B cell (primary cell): ENCODE measurements at regions not wholly inside any gene's neighbourhood (a gene's known extent, or its start where the extent isn't known, plus 50 kb on each side); places are given as distances from the start of the nearest gene placed in this dataset.

Source experiments
- ATAC-seq: fragments of 200-7000 bp; cut with Tn5 transposase; one replicate; pipeline ENCODE4 v1.10.0; 2021; ENCODE audit warnings: low read depth, mild to moderate bottlenecking, moderate number of reproducible peaks, moderate library complexity
- CTCF ChIA-PET: fragments of 350-600 bp; sonication (Branson Sonifier 250); formaldehyde crosslinking; loops from one replicate; lab custom pipeline; 2021; ENCODE audit warnings: antibody characterized with exemption, inconsistent platforms; lab: Charles Lee
- POLR2A ChIA-PET: fragments of 350-600 bp; sonication (Branson Sonifier 250); formaldehyde crosslinking; loops from one replicate; lab custom pipeline; 2021; ENCODE audit warnings: antibody characterized with exemption; lab: Charles Lee
- DNase-seq: peaks from one replicate; pipeline ENCODE4 v3.0.0; 2013
- H2AFZ ChIP-seq: 2 replicates; pipeline ENCODE4 v1.6.1; 2012; ENCODE audit warnings: mild to moderate bottlenecking, low read depth, low read length; ENCODE audit not compliant: insufficient read depth, poor library complexity, severe bottlenecking
- H3K27ac ChIP-seq, 2 donors: 1 replicate in 1 of 2; 2 replicates in 1 of 2; pipeline ENCODE4 v1.5.1; 2012 to 2013; ENCODE audit warnings: low read length in 2 of 2, mild to moderate bottlenecking in 2 of 2, moderate library complexity in 1 of 2
- H3K27me3 ChIP-seq, 4 experiments: fragments of 200-600 bp in 1 of 4; sonication (generic) in 1 of 4; replicated peaks in 1 of 4; 1 replicate in 2 of 4; 2 replicates in 2 of 4; pipeline versions ENCODE4 v1.6.1 to v1.7.0; 2013 to 2016; ENCODE audit warnings: low read length in 3 of 4, mild to moderate bottlenecking in 2 of 4, mixed read lengths in 1 of 4, moderate library complexity in 1 of 4; ENCODE audit not compliant: insufficient read depth in 4 of 4, control insufficient read depth in 3 of 4; ENCODE audit errors: control extremely low read depth in 1 of 4
- H3K36me3 ChIP-seq, 2 experiments: replicated peaks in 1 of 2; 1 replicate in 1 of 2; 2 replicates in 1 of 2; pipeline versions ENCODE4 v1.6.1 to v1.7.1; 2013; ENCODE audit warnings: low read length in 1 of 2; ENCODE audit not compliant: insufficient read depth in 2 of 2, control insufficient read depth in 1 of 2; ENCODE audit errors: control extremely low read depth in 1 of 2, extremely low read depth in 1 of 2
- H3K4me1 ChIP-seq, 2 donors: fragments of 200-600 bp in 1 of 2; sonication (generic) in 1 of 2; 1 replicate in 1 of 2; 2 replicates in 1 of 2; pipeline versions ENCODE4 v1.5.1 to v1.6.1; 2013 to 2017; ENCODE audit warnings: low read length in 2 of 2; ENCODE audit not compliant: control insufficient read depth in 2 of 2, insufficient read depth in 2 of 2
- H3K4me2 ChIP-seq: replicated peaks from 2 replicates; pipeline ENCODE3; 2012; ENCODE audit warnings: mild to moderate bottlenecking, low read depth, low read length; ENCODE audit not compliant: poor library complexity, severe bottlenecking
- H3K4me3 ChIP-seq, 5 experiments: fragments of 200-600 bp in 1 of 5; sonication (generic) in 1 of 5; 1 replicate in 3 of 5; 2 replicates in 2 of 5; pipeline versions ENCODE4 v1.5.1 to v1.7.0; 2011 to 2016; ENCODE audit warnings: low read length in 4 of 5, mild to moderate bottlenecking in 4 of 5, low read depth in 2 of 5, control low read depth in 1 of 5, moderate library complexity in 1 of 5; ENCODE audit not compliant: insufficient read depth in 1 of 5; ENCODE audit errors: control extremely low read depth in 1 of 5, extremely low read depth in 1 of 5
- H3K79me2 ChIP-seq: fragments of 200-600 bp; sonication (generic); one replicate; pipeline ENCODE4 v1.6.0; 2016; ENCODE audit warnings: low read length; ENCODE audit not compliant: control insufficient read depth, insufficient read depth
- H3K9ac ChIP-seq: fragments of 200-600 bp; sonication (generic); 2 replicates; pipeline ENCODE4 v1.6.1; 2017; ENCODE audit warnings: mild to moderate bottlenecking, low read length, moderate library complexity
- H3K9me3 ChIP-seq, 3 donors: one replicate each; pipeline versions ENCODE4 v1.6.1 to v1.7.1; 2013; ENCODE audit warnings: low read length in 2 of 3; ENCODE audit not compliant: control insufficient read depth in 2 of 3, insufficient read depth in 1 of 3; ENCODE audit errors: control extremely low read depth in 1 of 3
- H4K20me1 ChIP-seq: 2 replicates; pipeline ENCODE4 v1.6.0; 2012; ENCODE audit warnings: mild to moderate bottlenecking, low read length; ENCODE audit not compliant: insufficient read depth, control insufficient read depth, poor library complexity, severe bottlenecking
- H3K27ac Mint-ChIP-seq: one replicate; pipeline ENCODE4 v1.8.0; 2021; ENCODE audit warnings: mixed read lengths
- H3K27me3 Mint-ChIP-seq: one replicate; pipeline ENCODE4 v1.8.0; 2021; ENCODE audit warnings: mixed read lengths
- H3K4me1 Mint-ChIP-seq: one replicate; pipeline ENCODE4 v1.8.0; 2021; ENCODE audit warnings: mixed read lengths
- H3K4me3 Mint-ChIP-seq: one replicate; pipeline ENCODE4 v1.8.0; 2021; ENCODE audit warnings: mixed read lengths
- H3K9me3 Mint-ChIP-seq: one replicate; pipeline ENCODE4 v1.8.0; 2022; ENCODE audit warnings: mixed read lengths; ENCODE audit not compliant: insufficient read depth
- CTCF ChIP-seq: fragments of 200-600 bp; IDR thresholded peaks from one replicate; pipeline ENCODE4 v1.8.0; 2022; ENCODE audit warnings: antibody characterized with exemption, mild to moderate bottlenecking
- EZH2 ChIP-seq: IDR thresholded peaks from 2 replicates; pipeline ENCODE4 v1.6.1; 2012; ENCODE audit warnings: borderline replicate concordance, low read depth, mild to moderate bottlenecking, moderate library complexity, low read length; ENCODE audit not compliant: insufficient read depth, poor library complexity, severe bottlenecking
- WGBS: methylation state at CpG from one replicate; pipeline ENCODE4 v1.1.5; 2013; ENCODE audit warnings: missing lambda C conversion rate; ENCODE audit not compliant: insufficient coverage; 5-methylcytosine and 5-hydroxymethylcytosine counted together
- intact Hi-C: fragments of 100-400 bp; cut with micrococcal nuclease; formaldehyde crosslinking; loops from one replicate; pipeline ENCODE4 v1.10.0; 2022

- no peak overlapping the region for H2AFZ ChIP-seq
- no peak overlapping the region for H3K4me3 ChIP-seq
- DNase-seq (no peak), ATAC-seq (no peak)
- no peaks in the 10 kb centered on the region for H3K79me2 ChIP-seq
- intact Hi-C loops: no loop called here
- Mint-ChIP-seq H3K4me1 (no peaks in the 10 kb centered on the region), H3K4me3 (no peak overlapping the region), H3K9me3 (no peaks in the 10 kb centered on the region), H3K27ac (no peak overlapping the region), H3K27me3 (no peaks in the 10 kb centered on the region)
- 44% methylated on average over 2 of the region's 2 CpGs for WGBS
- POLR2A ChIA-PET: no interaction called here
- H3K4me1 ChIP-seq: no peaks in the 10 kb centered on the region
- peaks cover 0 to 6% (median 2%) of the 10 kb centered on the region in 3 donors for H3K9me3 ChIP-seq
- CTCF ChIA-PET: no interaction called here
- H3K27me3 ChIP-seq: no peaks in the 10 kb centered on the region
- H3K36me3 ChIP-seq: no peaks in the 10 kb centered on the region
- TF ChIP-seq EZH2: no peak
- no peak for TF ChIP-seq CTCF
- no peak overlapping the region for H3K4me2 ChIP-seq
- H4K20me1 ChIP-seq: no peaks in the 10 kb centered on the region
- H3K27ac ChIP-seq: no peak overlapping the region
- no peak overlapping the region for H3K9ac ChIP-seq
These were observed 355.8 kb upstream of the ARRDC4 start for GRCh38 chr15:97604677-97605076.

GRCh38 chr15:97615114-97615513, 345.4 kb upstream of the ARRDC4 start:
- CTCF ChIA-PET: no interaction called here
- Histone ChIP-seq H3K27me3 (no peaks in the 10 kb centered on the region), H4K20me1 (no peaks in the 10 kb centered on the region), H3K4me1 (no peaks in the 10 kb centered on the region), H3K36me3 (no peaks in the 10 kb centered on the region), H3K9me3 (peaks cover 0 to 4% (median 0%) of the 10 kb centered on the region in 3 donors), H3K79me2 (no peaks in the 10 kb centered on the region), H3K27ac (no peak overlapping the region), H3K9ac (no peak overlapping the region), H3K4me2 (no peak overlapping the region), H3K4me3 (no peak overlapping the region), H2AFZ (no peak overlapping the region)
- Mint-ChIP-seq H3K27me3 (no peaks in the 10 kb centered on the region), H3K9me3 (peaks cover 10% of the 10 kb centered on the region), H3K4me3 (no peak overlapping the region), H3K27ac (no peak overlapping the region), H3K4me1 (no peaks in the 10 kb centered on the region)
- 100% methylated on average over 1 of the region's 1 CpG for WGBS
- intact Hi-C loops: no loop called here
- TF ChIP-seq EZH2: no peak
- TF ChIP-seq CTCF: no peak
- POLR2A ChIA-PET: no interaction called here
- no peak for ATAC-seq
- DNase-seq: no peak
